ENCODE measurements at regions not wholly inside any gene's neighbourhood (a gene's known extent, or its start where the extent isn't known, plus 50 kb on each side); places are given as distances from the start of the nearest gene placed in this dataset.
"Not testable (repeated sequence)": the region's sequence is repeated elsewhere in the genome, so short reads cannot be mapped to it uniquely, and the experiment has no call there.

- Histone ChIP-seq H3K79me2 (ENCODE audit: control insufficient read depth, insufficient read depth, low read length) (no peaks in the 10 kb centered on the region), H3K23ac (ENCODE audit: low read length) (no peak overlapping the region), H4K8ac (ENCODE audit: low read depth, low read length) (no peak overlapping the region), H3K9ac (ENCODE audit: low read length) (no peak overlapping the region), H3K27me3 (ENCODE audit: insufficient read depth, low read length, poor library complexity) (no peaks in the 10 kb centered on the region), H3K4me2 (ENCODE audit: low read length) (no peak overlapping the region), H3K36me3 (ENCODE audit: control insufficient read depth, insufficient read depth, low read length) (no peaks in the 10 kb centered on the region), H2AK5ac (ENCODE audit: low read length) (no peak overlapping the region), H3K4ac (ENCODE audit: low read depth, low read length) (no peak overlapping the region), H3K27ac (ENCODE audit: low read depth, low read length) (no peak overlapping the region), H3K4me3 (ENCODE audit: low read length) (no peak overlapping the region), H2BK15ac (replicated peaks; ENCODE audit: low read depth) (no peak overlapping the region), H4K5ac (ENCODE audit: low read length) (no peak overlapping the region), H2BK120ac (ENCODE audit: low read depth, low read length) (no peak overlapping the region), H3K4me1 (ENCODE audit: control insufficient read depth, low read depth, low read length) (no peaks in the 10 kb centered on the region), H3K79me1 (ENCODE audit: low read length) (no peaks in the 10 kb centered on the region), H2BK5ac (ENCODE audit: low read length) (no peak overlapping the region), H3K56ac (ENCODE audit: low read length) (no peak overlapping the region), H3K18ac (ENCODE audit: low read length) (no peak overlapping the region)
- no peak for DNase-seq
- WGBS (ENCODE audit: extremely low coverage, insufficient coverage, low lambda C conversion rate), result no CpG with 5 or more reads among the region's 4 CpGs
Observed at GRCh38 chr4:81785338-81785737, 313.6 kb upstream of the RASGEF1B start.

GRCh38 chr4:81783558-81783957 lies 311.9 kb upstream of the RASGEF1B start:
- WGBS (ENCODE audit: extremely low coverage, insufficient coverage, low lambda C conversion rate), result no CpG with 5 or more reads among the region's 2 CpGs
- DNase-seq, result no peak

GRCh38 chr4:81781799-81782198 lies 310.1 kb upstream of the RASGEF1B start:
- no peak overlapping the region for H3K4ac ChIP-seq (ENCODE audit: low read depth, low read length)
- DNase-seq, result no peak
- H3K36me3 ChIP-seq (ENCODE audit: control insufficient read depth, insufficient read depth, low read length), result no peaks in the 10 kb centered on the region
- H3K56ac ChIP-seq (ENCODE audit: low read length), result no peak overlapping the region
- no CpG with 5 or more reads among the region's 2 CpGs for WGBS (ENCODE audit: extremely low coverage, insufficient coverage, low lambda C conversion rate)
- H4K8ac ChIP-seq (ENCODE audit: low read depth, low read length), result no peak overlapping the region
- no peak overlapping the region for H4K5ac ChIP-seq (ENCODE audit: low read length)
- no peak overlapping the region for H2BK5ac ChIP-seq (ENCODE audit: low read length)
- no peak overlapping the region for H2AK5ac ChIP-seq (ENCODE audit: low read length)
- no peaks in the 10 kb centered on the region for H3K79me2 ChIP-seq (ENCODE audit: control insufficient read depth, insufficient read depth, low read length)
- H3K27me3 ChIP-seq (ENCODE audit: insufficient read depth, low read length, poor library complexity), result no peaks in the 10 kb centered on the region
- H3K4me3 ChIP-seq (ENCODE audit: low read length), result no peak overlapping the region
- H2BK15ac ChIP-seq (replicated peaks; ENCODE audit: low read depth), result no peak overlapping the region
- no peak overlapping the region for H3K18ac ChIP-seq (ENCODE audit: low read length)
- H3K27ac ChIP-seq (ENCODE audit: low read depth, low read length), result no peak overlapping the region
- no peak overlapping the region for H3K9ac ChIP-seq (ENCODE audit: low read length)
- H3K23ac ChIP-seq (ENCODE audit: low read length), result no peak overlapping the region
- H3K4me2 ChIP-seq (ENCODE audit: low read length), result no peak overlapping the region
- no peak overlapping the region for H2BK120ac ChIP-seq (ENCODE audit: low read depth, low read length)
- no peaks in the 10 kb centered on the region for H3K4me1 ChIP-seq (ENCODE audit: control insufficient read depth, low read depth, low read length)
- no peaks in the 10 kb centered on the region for H3K79me1 ChIP-seq (ENCODE audit: low read length)

More at GRCh38 chr4:81783558-81783957, 311.9 kb upstream of the RASGEF1B start:
- Histone ChIP-seq H2BK15ac (replicated peaks; ENCODE audit: low read depth) (no peak overlapping the region), H3K4me3 (ENCODE audit: low read length) (no peak overlapping the region), H2BK120ac (ENCODE audit: low read depth, low read length) (no peak overlapping the region), H3K4me1 (ENCODE audit: control insufficient read depth, low read depth, low read length) (no peaks in the 10 kb centered on the region), H3K4ac (ENCODE audit: low read depth, low read length) (no peak overlapping the region), H2BK5ac (ENCODE audit: low read length) (no peak overlapping the region), H3K27ac (ENCODE audit: low read depth, low read length) (no peak overlapping the region), H3K27me3 (ENCODE audit: insufficient read depth, low read length, poor library complexity) (no peaks in the 10 kb centered on the region), H3K79me2 (ENCODE audit: control insufficient read depth, insufficient read depth, low read length) (no peaks in the 10 kb centered on the region), H3K36me3 (ENCODE audit: control insufficient read depth, insufficient read depth, low read length) (no peaks in the 10 kb centered on the region), H4K8ac (ENCODE audit: low read depth, low read length) (no peak overlapping the region), H2AK5ac (ENCODE audit: low read length) (no peak overlapping the region), H3K56ac (ENCODE audit: low read length) (no peak overlapping the region), H3K23ac (ENCODE audit: low read length) (no peak overlapping the region), H4K5ac (ENCODE audit: low read length) (no peak overlapping the region), H3K79me1 (ENCODE audit: low read length) (no peaks in the 10 kb centered on the region), H3K9ac (ENCODE audit: low read length) (no peak overlapping the region), H3K4me2 (ENCODE audit: low read length) (no peak overlapping the region), H3K18ac (ENCODE audit: low read length) (no peak overlapping the region)

GRCh38 chr4:81777718-81778117 lies 306.0 kb upstream of the RASGEF1B start:
- H2BK5ac ChIP-seq (ENCODE audit: low read length); H3K23ac ChIP-seq (ENCODE audit: low read length); H3K4ac ChIP-seq (ENCODE audit: low read depth, low read length); H3K27ac ChIP-seq (ENCODE audit: low read depth, low read length); H3K27me3 ChIP-seq (ENCODE audit: insufficient read depth, low read length, poor library complexity); H3K9ac ChIP-seq (ENCODE audit: low read length); H3K79me1 ChIP-seq (ENCODE audit: low read length); H2BK15ac ChIP-seq (replicated peaks; ENCODE audit: low read depth); H3K4me3 ChIP-seq (ENCODE audit: low read length); H3K79me2 ChIP-seq (ENCODE audit: control insufficient read depth, insufficient read depth, low read length); H3K18ac ChIP-seq (ENCODE audit: low read length); H3K4me1 ChIP-seq (ENCODE audit: control insufficient read depth, low read depth, low read length); H4K8ac ChIP-seq (ENCODE audit: low read depth, low read length); H3K4me2 ChIP-seq (ENCODE audit: low read length); H3K36me3 ChIP-seq (ENCODE audit: control insufficient read depth, insufficient read depth, low read length); DNase-seq; H2BK120ac ChIP-seq (ENCODE audit: low read depth, low read length); H2AK5ac ChIP-seq (ENCODE audit: low read length); H3K56ac ChIP-seq (ENCODE audit: low read length); H4K5ac ChIP-seq (ENCODE audit: low read length): not testable (repeated sequence)
- no CpG with 5 or more reads among the region's 3 CpGs for WGBS (ENCODE audit: extremely low coverage, insufficient coverage, low lambda C conversion rate)

- H4K5ac ChIP-seq (ENCODE audit: low read length), result no peak overlapping the region
- H2BK5ac ChIP-seq (ENCODE audit: low read length), result no peak overlapping the region
- H3K4me2 ChIP-seq (ENCODE audit: low read length), result no peak overlapping the region
- no peaks in the 10 kb centered on the region for H3K4me1 ChIP-seq (ENCODE audit: control insufficient read depth, low read depth, low read length)
- no peak for DNase-seq
- no peak overlapping the region for H3K4ac ChIP-seq (ENCODE audit: low read depth, low read length)
- H2BK120ac ChIP-seq (ENCODE audit: low read depth, low read length), result no peak overlapping the region
- no peaks in the 10 kb centered on the region for H3K79me2 ChIP-seq (ENCODE audit: control insufficient read depth, insufficient read depth, low read length)
- no peak overlapping the region for H3K9ac ChIP-seq (ENCODE audit: low read length)
- no peak overlapping the region for H3K23ac ChIP-seq (ENCODE audit: low read length)
- no peak overlapping the region for H3K27ac ChIP-seq (ENCODE audit: low read depth, low read length)
- H2BK15ac ChIP-seq (replicated peaks; ENCODE audit: low read depth), result no peak overlapping the region
- no peaks in the 10 kb centered on the region for H3K36me3 ChIP-seq (ENCODE audit: control insufficient read depth, insufficient read depth, low read length)
- no peak overlapping the region for H2AK5ac ChIP-seq (ENCODE audit: low read length)
- no peak overlapping the region for H4K8ac ChIP-seq (ENCODE audit: low read depth, low read length)
- no peaks in the 10 kb centered on the region for H3K79me1 ChIP-seq (ENCODE audit: low read length)
- no peaks in the 10 kb centered on the region for H3K27me3 ChIP-seq (ENCODE audit: insufficient read depth, low read length, poor library complexity)
- no peak overlapping the region for H3K4me3 ChIP-seq (ENCODE audit: low read length)
- H3K56ac ChIP-seq (ENCODE audit: low read length), result no peak overlapping the region
- no peak overlapping the region for H3K18ac ChIP-seq (ENCODE audit: low read length)
Observed at GRCh38 chr4:81776794-81777193, 305.1 kb upstream of the RASGEF1B start.

- Histone ChIP-seq H2AK5ac (ENCODE audit: low read length) (no peak overlapping the region), H3K4me2 (ENCODE audit: low read length) (no peak overlapping the region), H3K18ac (ENCODE audit: low read length) (no peak overlapping the region), H3K27me3 (ENCODE audit: insufficient read depth, low read length, poor library complexity) (no peaks in the 10 kb centered on the region), H3K36me3 (ENCODE audit: control insufficient read depth, insufficient read depth, low read length) (no peaks in the 10 kb centered on the region), H2BK5ac (ENCODE audit: low read length) (no peak overlapping the region), H2BK120ac (ENCODE audit: low read depth, low read length) (no peak overlapping the region), H4K8ac (ENCODE audit: low read depth, low read length) (no peak overlapping the region), H2BK15ac (replicated peaks; ENCODE audit: low read depth) (no peak overlapping the region), H3K56ac (ENCODE audit: low read length) (no peak overlapping the region), H3K27ac (ENCODE audit: low read depth, low read length) (no peak overlapping the region), H3K4me1 (ENCODE audit: control insufficient read depth, low read depth, low read length) (no peaks in the 10 kb centered on the region), H3K79me2 (ENCODE audit: control insufficient read depth, insufficient read depth, low read length) (no peaks in the 10 kb centered on the region), H3K23ac (ENCODE audit: low read length) (no peak overlapping the region), H4K5ac (ENCODE audit: low read length) (no peak overlapping the region), H3K79me1 (ENCODE audit: low read length) (no peaks in the 10 kb centered on the region), H3K9ac (ENCODE audit: low read length) (no peak overlapping the region), H3K4me3 (ENCODE audit: low read length) (no peak overlapping the region), H3K4ac (ENCODE audit: low read depth, low read length) (no peak overlapping the region)
- no peak for DNase-seq
- no CpG with 5 or more reads among the region's 3 CpGs for WGBS (ENCODE audit: extremely low coverage, insufficient coverage, low lambda C conversion rate)
Observed at GRCh38 chr4:81773557-81773956, 301.9 kb upstream of the RASGEF1B start.

All from mesendoderm (in vitro differentiated cells).